ENCODE measurements at regions not wholly inside any gene's neighbourhood (a gene's known extent, or its start where the extent isn't known, plus 50 kb on each side); places are given as distances from the start of the nearest gene placed in this dataset.

DNA sequence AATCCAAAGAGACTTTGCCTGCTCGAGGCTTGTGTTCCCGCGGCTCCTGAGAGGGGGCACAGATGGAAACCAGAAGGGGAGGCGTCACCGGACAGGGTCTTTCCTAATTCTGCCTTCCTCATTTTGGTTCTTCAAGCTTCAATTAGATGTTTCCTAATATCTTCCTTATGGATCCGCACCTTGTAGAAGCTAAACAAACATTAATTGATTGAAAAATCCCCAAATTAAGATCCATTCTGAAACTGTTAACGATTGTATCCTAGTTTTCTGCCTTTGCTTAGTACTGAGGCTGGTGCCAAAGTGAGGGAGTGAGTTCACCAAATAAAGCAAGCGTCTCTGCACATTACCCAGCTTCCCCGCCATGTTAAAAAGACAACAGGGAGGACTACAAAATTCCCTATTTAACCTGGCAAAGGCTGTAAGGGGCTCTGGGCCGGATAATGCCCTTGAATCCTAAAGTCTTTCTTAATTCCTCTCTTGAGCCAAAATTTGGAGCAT is 123.2 kb downstream of the GPX5 start:
- peak overlapping the region; percentile 47 for H3K4me3 ChIP-seq (ENCODE audit: low read depth, low read length)
- CTCF ChIA-PET: interaction anchor here (1.0 kb wide), 1 partner anchor 9 kb away, joined by 3 read pairs; no protein-coding TSS in a partner anchor
- DNase-seq (ENCODE audit: low read depth): no peak
- POLR2A ChIA-PET: no interaction called here
- no peaks in the 10 kb centered on the region for H3K36me3 ChIP-seq (ENCODE audit: control insufficient read depth, insufficient read depth, low read length)
- TF ChIP-seq, protein P1, sequence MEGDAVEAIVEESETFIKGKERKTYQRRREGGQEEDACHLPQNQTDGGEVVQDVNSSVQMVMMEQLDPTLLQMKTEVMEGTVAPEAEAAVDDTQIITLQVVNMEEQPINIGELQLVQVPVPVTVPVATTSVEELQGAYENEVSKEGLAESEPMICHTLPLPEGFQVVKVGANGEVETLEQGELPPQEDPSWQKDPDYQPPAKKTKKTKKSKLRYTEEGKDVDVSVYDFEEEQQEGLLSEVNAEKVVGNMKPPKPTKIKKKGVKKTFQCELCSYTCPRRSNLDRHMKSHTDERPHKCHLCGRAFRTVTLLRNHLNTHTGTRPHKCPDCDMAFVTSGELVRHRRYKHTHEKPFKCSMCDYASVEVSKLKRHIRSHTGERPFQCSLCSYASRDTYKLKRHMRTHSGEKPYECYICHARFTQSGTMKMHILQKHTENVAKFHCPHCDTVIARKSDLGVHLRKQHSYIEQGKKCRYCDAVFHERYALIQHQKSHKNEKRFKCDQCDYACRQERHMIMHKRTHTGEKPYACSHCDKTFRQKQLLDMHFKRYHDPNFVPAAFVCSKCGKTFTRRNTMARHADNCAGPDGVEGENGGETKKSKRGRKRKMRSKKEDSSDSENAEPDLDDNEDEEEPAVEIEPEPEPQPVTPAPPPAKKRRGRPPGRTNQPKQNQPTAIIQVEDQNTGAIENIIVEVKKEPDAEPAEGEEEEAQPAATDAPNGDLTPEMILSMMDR (IDR thresholded peaks at IDR 0.05; ENCODE audit: insufficient read depth, low read depth, low read length): no peak
- H3K27me3 ChIP-seq (ENCODE audit: control insufficient read depth, insufficient read depth, low read length): no peaks in the 10 kb centered on the region

- TF ChIP-seq, protein P1 (IDR thresholded peaks at IDR 0.05; ENCODE audit: insufficient read depth, low read depth, low read length): no peak
- no peak overlapping the region for H3K4me3 ChIP-seq (ENCODE audit: low read depth, low read length)
- ChIA-PET CTCF (no interaction called here), POLR2A (no interaction called here)
- no peaks in the 10 kb centered on the region for H3K36me3 ChIP-seq (ENCODE audit: control insufficient read depth, insufficient read depth, low read length)
- H3K27me3 ChIP-seq (ENCODE audit: control insufficient read depth, insufficient read depth, low read length): no peaks in the 10 kb centered on the region; the same call in 1 of the 2 replicates
- DNase-seq (ENCODE audit: low read depth): no peak
These were observed 125.5 kb downstream of the GPX5 start for GRCh38 chr6:28651161-28651560.

DNA sequence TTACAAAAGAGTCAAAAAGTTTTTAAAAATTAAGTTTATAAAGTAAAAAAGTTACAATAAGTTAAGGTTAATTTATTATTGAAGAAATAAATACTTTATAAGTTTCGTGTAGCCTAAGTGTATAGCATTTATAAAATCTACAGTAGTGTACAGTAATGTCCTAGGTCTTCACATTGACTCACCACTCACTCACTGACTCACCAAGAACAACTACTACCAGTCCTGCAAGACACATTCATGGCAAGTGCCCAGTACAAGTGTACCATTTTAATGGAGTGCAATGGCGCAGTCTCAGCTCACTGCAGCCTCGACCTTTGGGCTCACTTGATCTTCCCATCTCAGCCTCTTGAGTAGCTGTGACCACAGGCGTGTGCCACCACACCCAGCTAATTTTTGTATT is 128.2 kb downstream of the GPX5 start:
- Histone ChIP-seq H3K36me3 (ENCODE audit: control insufficient read depth, insufficient read depth, low read length) (no peaks in the 10 kb centered on the region), H3K4me3 (ENCODE audit: low read depth, low read length) (no peak overlapping the region), H3K27me3 (ENCODE audit: control insufficient read depth, insufficient read depth, low read length) (no peaks in the 10 kb centered on the region; the same call in 1 of the 2 replicates)
- TF ChIP-seq, protein P1 (IDR thresholded peaks at IDR 0.05; ENCODE audit: insufficient read depth, low read depth, low read length): no peak
- ChIA-PET CTCF (no interaction called here), POLR2A (no interaction called here)
- DNase-seq (ENCODE audit: low read depth): no peak

DNA sequence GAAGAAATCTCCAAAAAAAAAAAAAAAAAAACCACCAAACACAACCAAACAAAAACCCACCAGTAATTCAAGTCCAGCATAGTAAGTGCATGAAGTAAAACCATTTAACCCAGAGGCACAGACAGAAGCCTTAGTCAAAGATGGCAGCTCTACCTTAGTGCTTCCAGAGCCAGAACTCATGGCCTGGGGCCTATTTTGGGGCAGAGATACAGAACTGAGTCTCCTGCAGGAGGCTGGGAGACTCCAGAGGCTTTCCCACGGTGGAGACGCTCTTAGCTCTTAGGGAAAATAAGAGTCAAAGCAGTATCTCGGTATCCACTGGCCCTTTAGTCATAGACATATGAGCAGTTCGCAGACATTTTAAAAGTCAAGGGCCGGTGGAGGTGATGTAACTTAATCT is 129.5 kb downstream of the GPX5 start:
- Histone ChIP-seq H3K4me3 (ENCODE audit: low read depth, low read length) (no peak overlapping the region), H3K36me3 (ENCODE audit: control insufficient read depth, insufficient read depth, low read length) (no peaks in the 10 kb centered on the region), H3K27me3 (ENCODE audit: control insufficient read depth, insufficient read depth, low read length) (no peaks in the 10 kb centered on the region; the same call in 1 of the 2 replicates)
- CTCF ChIA-PET: interaction anchor here (0.6 kb wide), 1 partner anchor 28 kb away, joined by 3 read pairs; no protein-coding TSS in a partner anchor
- no peak for DNase-seq (ENCODE audit: low read depth)
- POLR2A ChIA-PET: no interaction called here
- TF ChIP-seq, protein P1 (IDR thresholded peaks at IDR 0.05; ENCODE audit: insufficient read depth, low read depth, low read length): no peak

DNA sequence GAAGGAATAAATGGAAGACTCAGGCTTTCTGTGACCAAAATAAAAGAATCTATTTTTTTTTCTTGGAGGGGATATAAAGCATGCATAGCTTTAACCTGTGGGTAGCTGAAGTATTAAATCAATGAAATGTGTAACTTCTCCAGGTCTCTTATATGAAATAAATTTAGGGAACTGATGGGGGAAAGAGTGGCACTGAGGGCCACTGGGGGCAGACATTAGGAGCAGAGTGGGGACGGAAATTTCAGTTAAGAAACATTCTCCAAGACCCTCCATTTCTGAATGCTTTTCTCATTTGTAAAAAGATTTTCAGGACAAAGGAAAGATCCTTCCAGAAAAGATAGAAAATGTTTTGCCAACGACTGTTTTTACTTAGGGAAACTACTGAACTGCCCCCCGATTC is 131.0 kb downstream of the GPX5 start:
- TF ChIP-seq, protein P1 (IDR thresholded peaks at IDR 0.05; ENCODE audit: insufficient read depth, low read depth, low read length): no peak

More for the DNA sequence above, 131.0 kb downstream of the GPX5 start:
- ChIA-PET POLR2A (no interaction called here), CTCF (no interaction called here)
- Histone ChIP-seq H3K4me3 (ENCODE audit: low read depth, low read length) (no peak overlapping the region), H3K27me3 (ENCODE audit: control insufficient read depth, insufficient read depth, low read length) (no peaks in the 10 kb centered on the region; the same call in 1 of the 2 replicates), H3K36me3 (ENCODE audit: control insufficient read depth, insufficient read depth, low read length) (no peaks in the 10 kb centered on the region)
- no peak for DNase-seq (ENCODE audit: low read depth)
